Fibroblast of mammary gland (primary cell): ENCODE measurements at regions not wholly inside any gene's neighbourhood (a gene's known extent, or its start where the extent isn't known, plus 50 kb on each side); places are given as distances from the start of the nearest gene placed in this dataset.

ENCODE experiments used
- DNase-seq: peaks from one replicate; pipeline ENCODE4 v3.0.0-alpha.2; 2010; ENCODE audit warnings: low read depth
- H3K4me3 ChIP-seq: 2 replicates; pipeline ENCODE4 v1.5.1; 2011; ENCODE audit warnings: low read depth, mild to moderate bottlenecking, low read length, moderate library complexity; ENCODE audit not compliant: control insufficient read depth
- TF ChIP-seq, protein P1 (sequence below): conservative IDR thresholded peaks from 2 replicates; pipeline ENCODE4 v1.5.1; 2011; ENCODE audit warnings: low read depth, low read length, inconsistent platforms; ENCODE audit not compliant: control insufficient read depth, insufficient read depth

DNA sequence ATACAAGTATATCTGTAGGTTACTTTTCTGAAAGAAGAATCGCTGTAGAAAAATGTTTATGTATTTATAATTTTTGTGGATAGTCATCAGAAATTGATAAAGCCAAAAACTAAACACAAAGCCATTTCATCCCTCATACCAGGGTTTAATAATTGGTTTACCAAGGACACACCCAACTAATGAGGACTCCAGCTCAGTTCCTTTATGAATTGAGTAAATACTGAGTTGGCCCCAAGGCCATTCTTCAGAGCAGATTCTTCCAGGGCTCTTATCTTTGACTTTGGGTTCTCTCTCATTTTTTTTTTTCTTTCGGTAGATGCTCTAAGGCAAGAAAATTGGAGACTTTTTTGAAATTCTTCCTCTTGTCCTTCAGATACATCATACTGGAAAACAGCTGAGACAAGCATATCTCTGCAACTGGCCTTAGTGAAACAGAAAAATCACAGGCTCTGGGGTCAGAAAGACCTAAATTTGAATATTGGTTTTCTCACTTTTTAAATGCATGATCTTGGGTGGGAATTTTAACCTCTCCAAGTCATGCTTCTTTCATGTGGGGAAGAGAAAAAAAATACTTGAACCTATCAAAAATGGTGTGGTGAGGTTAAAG lies 401.8 kb downstream of the ARHGEF28 start:
- DNase-seq = no peak
- no peak overlapping the region for H3K4me3 ChIP-seq
- TF ChIP-seq, protein P1, sequence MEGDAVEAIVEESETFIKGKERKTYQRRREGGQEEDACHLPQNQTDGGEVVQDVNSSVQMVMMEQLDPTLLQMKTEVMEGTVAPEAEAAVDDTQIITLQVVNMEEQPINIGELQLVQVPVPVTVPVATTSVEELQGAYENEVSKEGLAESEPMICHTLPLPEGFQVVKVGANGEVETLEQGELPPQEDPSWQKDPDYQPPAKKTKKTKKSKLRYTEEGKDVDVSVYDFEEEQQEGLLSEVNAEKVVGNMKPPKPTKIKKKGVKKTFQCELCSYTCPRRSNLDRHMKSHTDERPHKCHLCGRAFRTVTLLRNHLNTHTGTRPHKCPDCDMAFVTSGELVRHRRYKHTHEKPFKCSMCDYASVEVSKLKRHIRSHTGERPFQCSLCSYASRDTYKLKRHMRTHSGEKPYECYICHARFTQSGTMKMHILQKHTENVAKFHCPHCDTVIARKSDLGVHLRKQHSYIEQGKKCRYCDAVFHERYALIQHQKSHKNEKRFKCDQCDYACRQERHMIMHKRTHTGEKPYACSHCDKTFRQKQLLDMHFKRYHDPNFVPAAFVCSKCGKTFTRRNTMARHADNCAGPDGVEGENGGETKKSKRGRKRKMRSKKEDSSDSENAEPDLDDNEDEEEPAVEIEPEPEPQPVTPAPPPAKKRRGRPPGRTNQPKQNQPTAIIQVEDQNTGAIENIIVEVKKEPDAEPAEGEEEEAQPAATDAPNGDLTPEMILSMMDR = no peak

DNA sequence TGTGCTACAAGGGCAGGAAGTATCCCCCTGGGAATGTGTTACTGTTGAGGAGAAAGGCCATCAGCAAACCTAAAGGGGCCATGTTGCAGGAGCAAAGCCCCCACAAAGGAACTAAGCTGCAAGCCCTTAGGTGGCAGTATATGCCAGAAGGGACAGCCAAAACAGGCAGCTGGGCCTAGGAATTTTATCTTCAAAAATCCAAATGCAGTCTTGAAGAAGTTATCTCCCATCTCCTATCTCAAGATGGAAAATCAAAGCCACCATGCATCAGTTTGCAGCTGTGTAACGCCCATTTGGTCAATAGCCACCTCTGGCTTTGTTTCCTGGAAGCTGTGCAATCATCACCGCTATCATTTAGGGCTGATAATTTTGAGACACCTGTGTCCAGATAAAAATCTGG lies 400.3 kb downstream of the ARHGEF28 start:
- DNase-seq = no peak
- TF ChIP-seq, protein P1 = no peak
- no peak overlapping the region for H3K4me3 ChIP-seq

DNA sequence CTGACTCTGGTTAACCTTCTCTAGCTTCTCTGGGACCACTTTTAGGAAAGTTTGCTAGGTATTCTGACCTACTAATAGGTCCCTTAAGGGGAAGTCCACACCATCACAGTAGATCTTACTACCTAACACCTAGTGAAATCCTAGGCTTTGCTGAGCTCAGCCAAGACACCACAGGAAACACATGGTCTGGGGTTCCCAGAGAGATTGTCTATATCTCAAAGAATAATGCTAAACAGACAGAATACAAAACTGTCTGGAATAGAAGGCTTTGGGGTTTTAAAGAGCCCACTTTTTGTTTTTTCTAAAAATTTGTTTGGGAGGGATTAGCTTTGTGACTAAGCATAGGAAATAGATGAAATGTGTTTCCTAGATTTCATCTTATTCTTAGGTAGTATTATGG lies 395.1 kb downstream of the ARHGEF28 start:
- TF ChIP-seq, protein P1 = no peak

DNA sequence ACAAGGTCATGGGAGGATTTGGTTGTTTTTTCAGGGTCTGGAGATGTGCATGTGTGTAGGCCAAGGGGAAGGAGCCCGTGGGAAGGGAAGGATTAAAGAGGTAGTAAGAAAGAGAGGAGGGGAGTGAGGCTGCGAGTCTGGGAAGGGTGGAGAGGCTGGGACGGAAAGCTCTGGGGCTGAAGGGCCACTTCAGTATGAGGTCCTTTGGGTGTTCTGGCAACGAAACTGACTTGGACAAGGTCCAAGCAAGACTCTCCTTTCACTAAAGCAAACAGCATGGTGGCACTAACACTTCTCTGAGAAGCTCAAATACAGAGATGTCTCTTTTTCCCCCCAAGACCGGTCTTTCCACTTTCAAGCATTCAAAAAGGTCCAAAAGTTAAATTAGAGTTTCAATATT lies 394.5 kb downstream of the ARHGEF28 start:
- H3K4me3 ChIP-seq = no peak overlapping the region
- TF ChIP-seq, protein P1 = no peak
- DNase-seq = no peak

More for the DNA sequence above, 395.1 kb downstream of the ARHGEF28 start:
- DNase-seq = no peak
- no peak overlapping the region for H3K4me3 ChIP-seq

DNA sequence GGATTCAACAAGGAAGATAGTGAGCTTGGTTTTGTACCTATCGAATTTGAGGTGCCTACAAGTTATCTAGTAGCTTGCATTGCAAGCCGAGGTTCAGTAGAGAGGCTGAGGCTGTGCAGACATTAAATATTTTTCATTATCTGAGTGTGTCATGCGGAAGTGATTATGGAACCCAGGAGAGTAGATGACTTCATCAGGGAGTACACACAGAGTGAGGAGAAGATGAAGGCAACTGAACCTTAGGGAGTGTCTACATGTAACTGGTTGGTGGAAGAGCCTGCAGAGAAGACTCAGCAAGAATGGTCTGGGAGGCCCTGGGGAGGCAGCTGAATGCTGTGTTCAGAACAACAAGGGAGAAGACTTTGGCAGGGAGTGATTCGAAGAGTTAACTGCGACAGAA lies 393.9 kb downstream of the ARHGEF28 start:
- TF ChIP-seq, protein P1 = no peak
- no peak overlapping the region for H3K4me3 ChIP-seq
- no peak for DNase-seq

DNA sequence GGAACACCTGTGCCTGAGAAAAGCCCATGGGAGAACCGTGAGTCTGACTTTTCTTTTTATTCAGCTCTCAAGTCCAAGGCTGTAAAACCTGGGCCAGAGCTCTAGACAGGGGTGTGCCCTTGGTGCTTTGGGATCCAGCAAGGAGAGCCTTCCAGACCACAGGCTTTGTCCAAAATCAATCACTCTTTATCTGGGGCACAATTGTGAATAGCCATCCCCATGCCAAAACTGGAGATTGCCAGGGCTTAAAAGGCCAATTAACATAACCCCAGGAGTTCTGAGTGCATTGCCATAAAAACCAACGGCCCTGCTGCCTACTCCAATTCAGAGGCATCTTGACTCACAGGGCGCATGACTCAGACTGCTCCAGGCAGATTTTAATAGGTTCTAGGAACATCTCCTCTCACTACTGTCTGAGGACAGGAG lies 391.8 kb downstream of the ARHGEF28 start:
- H3K4me3 ChIP-seq = no peak overlapping the region
- TF ChIP-seq, protein P1 = no peak
- peak; percentile 73 for DNase-seq

DNA sequence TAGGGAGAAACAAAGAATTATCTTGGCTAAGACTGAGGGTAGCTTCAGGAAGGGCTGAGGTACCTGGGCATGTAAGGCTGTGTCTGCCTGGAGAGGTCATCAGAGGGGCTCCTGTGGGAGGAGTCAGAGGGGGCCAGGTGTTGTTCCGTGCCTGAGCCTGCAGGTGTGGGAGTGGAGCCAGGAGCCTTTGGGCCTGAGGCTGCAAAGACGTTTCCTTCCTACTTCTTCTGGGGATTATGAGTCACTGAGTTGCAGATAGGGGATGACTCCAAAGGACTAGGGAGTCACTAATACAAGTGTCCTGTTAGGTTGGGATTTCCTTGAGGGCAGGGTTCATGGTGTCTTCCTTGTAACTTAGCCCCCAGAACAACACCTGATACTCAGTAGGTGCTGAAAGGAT lies 391.1 kb downstream of the ARHGEF28 start:
- DNase-seq = no peak
- TF ChIP-seq, protein P1 = no peak
- H3K4me3 ChIP-seq = no peak overlapping the region
